ENCODE measurements at regions not wholly inside any gene's neighbourhood (a gene's known extent, or its start where the extent isn't known, plus 50 kb on each side); places are given as distances from the start of the nearest gene placed in this dataset.
"Not testable (repeated sequence)": the region's sequence is repeated elsewhere in the genome, so short reads cannot be mapped to it uniquely, and the experiment has no call there.

- DNase-seq (ENCODE audit: low spot score): no peak
Measured at GRCh38 chr7:91780521-91780920, 100.0 kb downstream of the MTERF1 start.

- DNase-seq (ENCODE audit: low spot score): peak; percentile 72
Measured at GRCh38 chr7:91784469-91784868, 96.0 kb downstream of the MTERF1 start.

GRCh38 chr7:91787931-91788330 is 92.6 kb downstream of the MTERF1 start:
- DNase-seq (ENCODE audit: low spot score): no peak

- no peak for DNase-seq (ENCODE audit: low spot score)
Measured at GRCh38 chr7:91789086-91789485, 91.4 kb downstream of the MTERF1 start.

- no peak for DNase-seq (ENCODE audit: low spot score)
Measured at GRCh38 chr7:91789558-91789957, 90.9 kb downstream of the MTERF1 start.

- DNase-seq (ENCODE audit: low spot score): not testable (repeated sequence)
Measured at GRCh38 chr7:91790646-91791045, 89.9 kb downstream of the MTERF1 start.

GRCh38 chr7:91796122-91796521 is 84.4 kb downstream of the MTERF1 start:
- no peak for DNase-seq (ENCODE audit: low spot score)

GRCh38 chr7:91798425-91798824 is 82.1 kb downstream of the MTERF1 start:
- DNase-seq (ENCODE audit: low spot score): no peak

GRCh38 chr7:91800389-91800788 is 80.1 kb downstream of the MTERF1 start:
- no peak for DNase-seq (ENCODE audit: low spot score)

GRCh38 chr7:91801331-91801983 is 79.0 kb downstream of the MTERF1 start:
- DNase-seq (ENCODE audit: low spot score): no peak

- no peak for DNase-seq (ENCODE audit: low spot score)
Measured at GRCh38 chr7:91811236-91811635, 69.3 kb downstream of the MTERF1 start.

- no peak for DNase-seq (ENCODE audit: low spot score)
Measured at GRCh38 chr7:91811641-91812040, 68.9 kb downstream of the MTERF1 start.

GRCh38 chr7:91812388-91812787 is 68.1 kb downstream of the MTERF1 start:
- no peak for DNase-seq (ENCODE audit: low spot score)

- no peak for DNase-seq (ENCODE audit: low spot score)
Measured at GRCh38 chr7:91814189-91814588, 66.3 kb downstream of the MTERF1 start.
